ENCODE measurements at regions not wholly inside any gene's neighbourhood (a gene's known extent, or its start where the extent isn't known, plus 50 kb on each side); places are given as distances from the start of the nearest gene placed in this dataset.
"Not testable (repeated sequence)": the region's sequence is repeated elsewhere in the genome, so short reads cannot be mapped to it uniquely, and the experiment has no call there.

- Mint-ChIP-seq H3K27ac (no peak overlapping the region), H3K36me3 (ENCODE audit: low read depth) (no peaks in the 10 kb centered on the region), H3K9me3 (no peaks in the 10 kb centered on the region), H3K27me3 (ENCODE audit: low read depth) (no peaks in the 10 kb centered on the region), H3K4me1 (ENCODE audit: low read depth) (no peaks in the 10 kb centered on the region), H3K4me3 (no peak overlapping the region)
- no peak for DNase-seq (ENCODE audit: low spot score)
Observed at GRCh38 chr16:77488652-77489051, 53.8 kb upstream of the ADAMTS18 start.

- Mint-ChIP-seq H3K27ac (no peak overlapping the region), H3K4me3 (no peak overlapping the region), H3K36me3 (ENCODE audit: low read depth) (no peaks in the 10 kb centered on the region), H3K4me1 (ENCODE audit: low read depth) (no peaks in the 10 kb centered on the region), H3K27me3 (ENCODE audit: low read depth) (no peaks in the 10 kb centered on the region), H3K9me3 (no peaks in the 10 kb centered on the region)
- DNase-seq (ENCODE audit: low spot score) = no peak
Observed at GRCh38 chr16:77491091-77491490, 56.3 kb upstream of the ADAMTS18 start.

GRCh38 chr16:77496934-77497333 is 62.1 kb upstream of the ADAMTS18 start:
- H3K9me3 Mint-ChIP-seq = no peaks in the 10 kb centered on the region
- no peak for DNase-seq (ENCODE audit: low spot score)
- H3K4me1 Mint-ChIP-seq (ENCODE audit: low read depth) = no peaks in the 10 kb centered on the region
- no peak overlapping the region for H3K4me3 Mint-ChIP-seq
- H3K27ac Mint-ChIP-seq = no peak overlapping the region
- H3K27me3 Mint-ChIP-seq (ENCODE audit: low read depth) = no peaks in the 10 kb centered on the region
- H3K36me3 Mint-ChIP-seq (ENCODE audit: low read depth) = no peaks in the 10 kb centered on the region

- H3K27ac Mint-ChIP-seq = no peak overlapping the region
- no peak for DNase-seq (ENCODE audit: low spot score)
Observed at GRCh38 chr16:77499373-77500285, 64.8 kb upstream of the ADAMTS18 start.

GRCh38 chr16:77500286-77500598 is 65.4 kb upstream of the ADAMTS18 start:
- Mint-ChIP-seq H3K36me3 (ENCODE audit: low read depth) (no peaks in the 10 kb centered on the region), H3K4me3 (no peak overlapping the region), H3K4me1 (ENCODE audit: low read depth) (no peaks in the 10 kb centered on the region), H3K9me3 (no peaks in the 10 kb centered on the region), H3K27ac (no peak overlapping the region), H3K27me3 (ENCODE audit: low read depth) (no peaks in the 10 kb centered on the region)
- DNase-seq (ENCODE audit: low spot score) = no peak

More at GRCh38 chr16:77499373-77500285, 64.8 kb upstream of the ADAMTS18 start:
- Mint-ChIP-seq H3K27me3 (ENCODE audit: low read depth) (no peaks in the 10 kb centered on the region), H3K9me3 (no peaks in the 10 kb centered on the region), H3K4me3 (no peak overlapping the region), H3K4me1 (ENCODE audit: low read depth) (no peaks in the 10 kb centered on the region), H3K36me3 (ENCODE audit: low read depth) (no peaks in the 10 kb centered on the region)

- H3K36me3 Mint-ChIP-seq (ENCODE audit: low read depth) = no peaks in the 10 kb centered on the region
- no peak overlapping the region for H3K4me3 Mint-ChIP-seq
- DNase-seq (ENCODE audit: low spot score) = no peak
- H3K27me3 Mint-ChIP-seq (ENCODE audit: low read depth) = no peaks in the 10 kb centered on the region
- H3K4me1 Mint-ChIP-seq (ENCODE audit: low read depth) = no peaks in the 10 kb centered on the region
- H3K27ac Mint-ChIP-seq = no peak overlapping the region
- H3K9me3 Mint-ChIP-seq = no peaks in the 10 kb centered on the region
Observed at GRCh38 chr16:77500934-77501664, 66.3 kb upstream of the ADAMTS18 start.

GRCh38 chr16:77502448-77502847 is 67.6 kb upstream of the ADAMTS18 start:
- Mint-ChIP-seq H3K4me3 (no peak overlapping the region), H3K36me3 (ENCODE audit: low read depth) (no peaks in the 10 kb centered on the region), H3K27me3 (ENCODE audit: low read depth) (no peaks in the 10 kb centered on the region), H3K4me1 (ENCODE audit: low read depth) (no peaks in the 10 kb centered on the region), H3K27ac (no peak overlapping the region), H3K9me3 (no peaks in the 10 kb centered on the region)
- no peak for DNase-seq (ENCODE audit: low spot score)

GRCh38 chr16:77506492-77506891 is 71.7 kb upstream of the ADAMTS18 start:
- not testable (repeated sequence) for H3K27ac Mint-ChIP-seq; H3K9me3 Mint-ChIP-seq; H3K4me3 Mint-ChIP-seq; H3K36me3 Mint-ChIP-seq (ENCODE audit: low read depth); DNase-seq (ENCODE audit: low spot score); H3K4me1 Mint-ChIP-seq (ENCODE audit: low read depth); H3K27me3 Mint-ChIP-seq (ENCODE audit: low read depth)

- no peaks in the 10 kb centered on the region for H3K9me3 Mint-ChIP-seq
- peaks cover 2% of the 10 kb centered on the region for H3K27me3 Mint-ChIP-seq (ENCODE audit: low read depth)
- no peaks in the 10 kb centered on the region for H3K36me3 Mint-ChIP-seq (ENCODE audit: low read depth)
- no peak for DNase-seq (ENCODE audit: low spot score)
- no peaks in the 10 kb centered on the region for H3K4me1 Mint-ChIP-seq (ENCODE audit: low read depth)
- no peak overlapping the region for H3K4me3 Mint-ChIP-seq
- no peak overlapping the region for H3K27ac Mint-ChIP-seq
Observed at GRCh38 chr16:77509051-77509450, 74.2 kb upstream of the ADAMTS18 start.

- no peaks in the 10 kb centered on the region for H3K4me1 Mint-ChIP-seq (ENCODE audit: low read depth)
- no peaks in the 10 kb centered on the region for H3K9me3 Mint-ChIP-seq
- no peak for DNase-seq (ENCODE audit: low spot score)
- no peak overlapping the region for H3K27ac Mint-ChIP-seq
- peaks cover 2% of the 10 kb centered on the region for H3K27me3 Mint-ChIP-seq (ENCODE audit: low read depth)
- H3K36me3 Mint-ChIP-seq (ENCODE audit: low read depth) = no peaks in the 10 kb centered on the region
- no peak overlapping the region for H3K4me3 Mint-ChIP-seq
Observed at GRCh38 chr16:77509796-77510195, 75.0 kb upstream of the ADAMTS18 start.

- no peaks in the 10 kb centered on the region for H3K9me3 Mint-ChIP-seq
- H3K4me1 Mint-ChIP-seq (ENCODE audit: low read depth) = no peaks in the 10 kb centered on the region
- no peak for DNase-seq (ENCODE audit: low spot score)
- H3K36me3 Mint-ChIP-seq (ENCODE audit: low read depth) = no peaks in the 10 kb centered on the region
- H3K27ac Mint-ChIP-seq = no peak overlapping the region
- no peak overlapping the region for H3K4me3 Mint-ChIP-seq
- peaks cover 2% of the 10 kb centered on the region for H3K27me3 Mint-ChIP-seq (ENCODE audit: low read depth)
Observed at GRCh38 chr16:77511053-77511452, 76.2 kb upstream of the ADAMTS18 start.

- peaks cover 2% of the 10 kb centered on the region for H3K27me3 Mint-ChIP-seq (ENCODE audit: low read depth)
- H3K36me3 Mint-ChIP-seq (ENCODE audit: low read depth) = no peaks in the 10 kb centered on the region
- DNase-seq (ENCODE audit: low spot score) = no peak
- no peaks in the 10 kb centered on the region for H3K9me3 Mint-ChIP-seq
- no peak overlapping the region for H3K4me3 Mint-ChIP-seq
- no peak overlapping the region for H3K27ac Mint-ChIP-seq
- no peaks in the 10 kb centered on the region for H3K4me1 Mint-ChIP-seq (ENCODE audit: low read depth)
Observed at GRCh38 chr16:77514500-77515220, 79.8 kb upstream of the ADAMTS18 start.

GRCh38 chr16:77525226-77525625 is 90.4 kb upstream of the ADAMTS18 start:
- not testable (repeated sequence) for H3K4me1 Mint-ChIP-seq (ENCODE audit: low read depth); DNase-seq (ENCODE audit: low spot score); H3K27me3 Mint-ChIP-seq (ENCODE audit: low read depth); H3K9me3 Mint-ChIP-seq; H3K27ac Mint-ChIP-seq; H3K4me3 Mint-ChIP-seq; H3K36me3 Mint-ChIP-seq (ENCODE audit: low read depth)

GRCh38 chr16:77531752-77532151 is 96.9 kb upstream of the ADAMTS18 start:
- H3K9me3 Mint-ChIP-seq = no peaks in the 10 kb centered on the region
- no peaks in the 10 kb centered on the region for H3K27me3 Mint-ChIP-seq (ENCODE audit: low read depth)
- H3K27ac Mint-ChIP-seq = no peak overlapping the region
- H3K4me1 Mint-ChIP-seq (ENCODE audit: low read depth) = no peaks in the 10 kb centered on the region
- H3K4me3 Mint-ChIP-seq = no peak overlapping the region
- DNase-seq (ENCODE audit: low spot score) = no peak
- no peaks in the 10 kb centered on the region for H3K36me3 Mint-ChIP-seq (ENCODE audit: low read depth)

Measured in T-helper 2 cell treated with Interferon-gamma antibody and Interleukin-4, amounts not matched to agents 5 μg/mL and 100 μg/mL, for 36 hours (primary cell).